HCT116 (cell line): ENCODE measurements at regions not wholly inside any gene's neighbourhood (a gene's known extent, or its start where the extent isn't known, plus 50 kb on each side); places are given as distances from the start of the nearest gene placed in this dataset.

Source experiments
- ATAC-seq: fragments of 200-7000 bp; cut with Tn5 transposase; 2 replicates; pipeline ENCODE4 v1.9.1; 2020; ENCODE audit warnings: mild to moderate bottlenecking, moderate library complexity
- BruUV-seq: library from RNA; stranded (reverse); fragments of 400-500 nt; replicated peaks from 2 replicates; lab custom pipeline; 2021; lab: Mats Ljungman, UMichigan
- CTCF ChIA-PET: fragments of 300-600 bp; sonication (Branson Sonifier 250); formaldehyde crosslinking; loops from one replicate; lab custom pipeline; 2021; ENCODE audit warnings: antibody characterized with exemption; lab: Charles Lee
- POLR2A ChIA-PET: fragments of 300-600, 350-600 bp; sonication (Branson Sonifier 250); formaldehyde crosslinking; loops from one replicate; lab custom pipeline; 2021; ENCODE audit warnings: antibody characterized with exemption; lab: Charles Lee
- RAD21 ChIA-PET, 2 experiments: fragments of 300-600 bp; sonication (Branson Sonifier 250); formaldehyde crosslinking; loops; one replicate each; lab custom pipeline; 2023; ENCODE audit warnings: low total read pairs in 2 of 2; ENCODE audit not compliant: uncharacterized antibody in 2 of 2, unreplicated experiment in 2 of 2, low non-redundant PET in 1 of 2; lab: Charles Lee
- DNase-seq: peaks from one replicate; pipeline ENCODE4 v3.0.0-alpha.2; 2010; ENCODE audit warnings: low read depth, low spot score
- H2AFZ ChIP-seq: fragments of 200-600 bp; shearing (Covaris generic), sonication (generic); 2 replicates; pipeline ENCODE4 v1.6.1; 2017; ENCODE audit warnings: low read depth, mixed run types, mixed read lengths, antibody characterized with exemption, low read length; ENCODE audit not compliant: poor library complexity, severe bottlenecking
- H3K27ac ChIP-seq: 2 replicates; pipeline ENCODE4 v1.5.1; 2012; ENCODE audit warnings: low read depth, low read length
- H3K27me3 ChIP-seq: fragments of 200-600 bp; sonication (generic); 2 replicates; pipeline ENCODE4 v1.6.1; 2016; ENCODE audit warnings: mixed run types, low read length, mixed read lengths; ENCODE audit not compliant: insufficient read depth
- H3K36me3 ChIP-seq, 2 experiments: fragments of 200-500 bp in 1 of 2; fragments of 200-600 bp in 1 of 2; sonication (Bioruptor generic) in 1 of 2; sonication (generic) in 1 of 2; 2 replicates each; pipeline versions ENCODE4 v1.5.1 to v1.6.1; 2014 to 2016; ENCODE audit warnings: low read length in 2 of 2, inconsistent platforms in 1 of 2, mixed read lengths in 1 of 2, mixed run types in 1 of 2; ENCODE audit not compliant: insufficient read depth in 2 of 2, control insufficient read depth in 1 of 2
- H3K4me1 ChIP-seq, 2 experiments: fragments of 200-600 bp in 1 of 2; sonication (generic) in 1 of 2; 2 replicates each; pipeline versions ENCODE4 v1.5.1 to v1.6.1; 2012 to 2017; ENCODE audit warnings: low read length in 2 of 2, inconsistent platforms in 1 of 2, mild to moderate bottlenecking in 1 of 2, mixed read lengths in 1 of 2, mixed run types in 1 of 2, moderate library complexity in 1 of 2; ENCODE audit not compliant: insufficient read depth in 2 of 2, control insufficient read depth in 1 of 2
- H3K4me2 ChIP-seq: fragments of 200-600 bp; sonication (generic); 2 replicates; pipeline ENCODE4 v1.6.1; 2017; ENCODE audit warnings: mixed run types, low read length, mixed read lengths
- H3K4me3 ChIP-seq, 2 experiments: fragments of 200-600 bp in 1 of 2; sonication (generic) in 1 of 2; replicated peaks in 1 of 2; 2 replicates each; pipeline ENCODE4 v1.5.1; 2011 to 2016; ENCODE audit warnings: low read length in 2 of 2, control low read depth in 1 of 2, low read depth in 1 of 2, mild to moderate bottlenecking in 1 of 2, mixed read lengths in 1 of 2, mixed run types in 1 of 2
- H3K79me2 ChIP-seq: fragments of 200-600 bp; sonication (generic); 2 replicates; pipeline ENCODE4 v1.6.1; 2017; ENCODE audit warnings: mild to moderate bottlenecking, mixed run types, low read length, moderate library complexity, mixed read lengths; ENCODE audit not compliant: insufficient read depth
- H3K9ac ChIP-seq: fragments of 200-600 bp; sonication (generic); 2 replicates; pipeline ENCODE4 v1.6.1; 2016; ENCODE audit warnings: low read length, mixed read lengths
- H3K9me2 ChIP-seq: fragments of 200-600 bp; sonication (generic), shearing (Covaris generic); 2 replicates; pipeline ENCODE4 v1.6.1; 2017; ENCODE audit warnings: mixed run types, mild to moderate bottlenecking, moderate library complexity; ENCODE audit not compliant: insufficient read depth
- H3K9me3 ChIP-seq, 2 experiments: fragments of 200-500 bp in 1 of 2; fragments of 200-600 bp in 1 of 2; sonication (Bioruptor generic) in 1 of 2; sonication (generic) in 1 of 2; 2 replicates each; pipeline ENCODE4 v1.6.1; 2014 to 2017; ENCODE audit warnings: low read length in 2 of 2, mixed read lengths in 2 of 2, inconsistent platforms in 1 of 2, low read depth in 1 of 2, mild to moderate bottlenecking in 1 of 2, mixed run types in 1 of 2, moderate library complexity in 1 of 2; ENCODE audit not compliant: control insufficient read depth in 1 of 2, insufficient read depth in 1 of 2
- H4K20me1 ChIP-seq: fragments of 200-600 bp; sonication (generic), shearing (Covaris generic); 2 replicates; pipeline ENCODE4 v1.6.1; 2017; ENCODE audit warnings: mixed run types, mild to moderate bottlenecking, moderate library complexity; ENCODE audit not compliant: insufficient read depth
- ATF3 ChIP-seq: IDR thresholded peaks from 2 replicates; pipeline ENCODE4 v1.6.1; 2012
- ELF1 ChIP-seq: IDR thresholded peaks from 2 replicates; pipeline ENCODE4 v1.6.1; 2012; ENCODE audit warnings: low read depth, borderline replicate concordance
- FOSL1 ChIP-seq: IDR thresholded peaks from 2 replicates; pipeline ENCODE4 v1.6.1; 2012; ENCODE audit warnings: low read depth
- JUND ChIP-seq: IDR thresholded peaks from 2 replicates; pipeline ENCODE4 v1.6.1; 2012
- SIN3A ChIP-seq: IDR thresholded peaks from 2 replicates; pipeline ENCODE4 v1.6.1; 2012; ENCODE audit warnings: low read depth
- TCF7L2 ChIP-seq: IDR thresholded peaks from 2 replicates; pipeline ENCODE4 v1.7.0; 2011; ENCODE audit warnings: borderline replicate concordance, inconsistent platforms; ENCODE audit not compliant: insufficient read depth, insufficient read length; ENCODE audit errors: extremely low read depth
- intact Hi-C: fragments of 100-400 bp; cut with micrococcal nuclease; formaldehyde crosslinking; loops from 2 replicates; pipeline ENCODE4 v1.10.0; 2022
- TF ChIP-seq, protein P1 (sequence below): IDR thresholded peaks from 2 replicates; pipeline ENCODE4 v1.6.1; 2011; ENCODE audit warnings: mild to moderate bottlenecking, low read length, moderate library complexity; ENCODE audit not compliant: insufficient replicate concordance; ENCODE audit errors: extremely low read depth
- TF ChIP-seq, protein P2 (sequence below): IDR thresholded peaks from 2 replicates; pipeline ENCODE4 v1.6.1; 2012

- H3K9me2 ChIP-seq = no peaks in the 10 kb centered on the region
- no peak for DNase-seq
- no peaks in the 10 kb centered on the region for H3K36me3 ChIP-seq
- CTCF ChIA-PET = interaction anchor here (1.0 kb wide), 1 partner anchor 23 kb away, joined by 3 read pairs; no protein-coding TSS in a partner anchor
- TF ChIP-seq FOSL1 (no peak), ELF1 (no peak), JUND (no peak), TCF7L2 (no peak), ATF3 (no peak), SIN3A (no peak)
- TF ChIP-seq, protein P1, sequence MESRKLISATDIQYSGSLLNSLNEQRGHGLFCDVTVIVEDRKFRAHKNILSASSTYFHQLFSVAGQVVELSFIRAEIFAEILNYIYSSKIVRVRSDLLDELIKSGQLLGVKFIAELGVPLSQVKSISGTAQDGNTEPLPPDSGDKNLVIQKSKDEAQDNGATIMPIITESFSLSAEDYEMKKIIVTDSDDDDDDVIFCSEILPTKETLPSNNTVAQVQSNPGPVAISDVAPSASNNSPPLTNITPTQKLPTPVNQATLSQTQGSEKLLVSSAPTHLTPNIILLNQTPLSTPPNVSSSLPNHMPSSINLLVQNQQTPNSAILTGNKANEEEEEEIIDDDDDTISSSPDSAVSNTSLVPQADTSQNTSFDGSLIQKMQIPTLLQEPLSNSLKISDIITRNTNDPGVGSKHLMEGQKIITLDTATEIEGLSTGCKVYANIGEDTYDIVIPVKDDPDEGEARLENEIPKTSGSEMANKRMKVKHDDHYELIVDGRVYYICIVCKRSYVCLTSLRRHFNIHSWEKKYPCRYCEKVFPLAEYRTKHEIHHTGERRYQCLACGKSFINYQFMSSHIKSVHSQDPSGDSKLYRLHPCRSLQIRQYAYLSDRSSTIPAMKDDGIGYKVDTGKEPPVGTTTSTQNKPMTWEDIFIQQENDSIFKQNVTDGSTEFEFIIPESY = no peak
- TF ChIP-seq, protein P2, sequence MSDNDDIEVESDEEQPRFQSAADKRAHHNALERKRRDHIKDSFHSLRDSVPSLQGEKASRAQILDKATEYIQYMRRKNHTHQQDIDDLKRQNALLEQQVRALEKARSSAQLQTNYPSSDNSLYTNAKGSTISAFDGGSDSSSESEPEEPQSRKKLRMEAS = no peak
- TF ChIP-seq, all 23 proteins: peak for 0
- no peak overlapping the region for H2AFZ ChIP-seq
- ATAC-seq = no peak
- no peaks in the 10 kb centered on the region for H4K20me1 ChIP-seq
- POLR2A ChIA-PET = no interaction called here
- no TSS peak for BruUV-seq
- peaks cover 5% of the 10 kb centered on the region; the same call in 1 of the 2 replicates for H3K27me3 ChIP-seq
- H3K9ac ChIP-seq = no peak overlapping the region
- no peaks in the 10 kb centered on the region for H3K79me2 ChIP-seq
- RAD21 ChIA-PET = no interaction called here
- no peak overlapping the region for H3K4me2 ChIP-seq
- H3K27ac ChIP-seq = no peak overlapping the region
- H3K4me1 ChIP-seq = peaks cover 0 to 11% of the 10 kb centered on the region in 2 experiments; a peak in 1 of 4 replicates
- intact Hi-C loops = no loop called here
- H3K9me3 ChIP-seq = no peaks in the 10 kb centered on the region
- H3K4me3 ChIP-seq = no peak overlapping the region
These were observed 368.6 kb downstream of the REEP3 start for GRCh38 chr10:63889803-63890202.
